ENCODE measurements at regions not wholly inside any gene's neighbourhood (a gene's known extent, or its start where the extent isn't known, plus 50 kb on each side); places are given as distances from the start of the nearest gene placed in this dataset.

- WGBS (ENCODE audit: insufficient coverage) = 85% methylated on average over 8 of the region's 8 CpGs
- Mint-ChIP-seq H3K27me3 (ENCODE audit: low read depth in 3 of 3) (peaks cover 0 to 5% (median 4%) of the 10 kb centered on the region in 3 donors), H3K4me1 (no peaks in the 10 kb centered on the region), H3K36me3 (no peaks in the 10 kb centered on the region), H3K9me3 (peaks cover 0 to 6% (median 2%) of the 10 kb centered on the region in 7 donors), H3K27ac (no peak overlapping the region), H3K4me3 (no peak overlapping the region)
- H3K79me2 ChIP-seq (ENCODE audit: insufficient read depth, low read length) = no peaks in the 10 kb centered on the region
- H4K20me1 ChIP-seq (ENCODE audit: insufficient read depth, low read length) = no peaks in the 10 kb centered on the region
- no peak overlapping the region for H3K27ac ChIP-seq (ENCODE audit: low read depth in 1 of 2, low read length in 2 of 2)
- H3K9ac ChIP-seq (ENCODE audit: insufficient read depth, low read length, poor library complexity, severe bottlenecking) = no peak overlapping the region
- H3K27me3 ChIP-seq (ENCODE audit: control insufficient read depth in 2 of 2, insufficient read depth in 2 of 2, low read length in 2 of 2) = no peaks in the 10 kb centered on the region
- no peak for TF ChIP-seq CTCF (IDR thresholded peaks at IDR 0.05)
- no peaks in the 10 kb centered on the region for H3K36me3 ChIP-seq (replicated peaks in 1 of 2; ENCODE audit: control insufficient read depth in 1 of 2, insufficient read depth in 2 of 2, low read length in 2 of 2)
- H3K9me3 ChIP-seq (replicated peaks in 1 of 2; ENCODE audit: control insufficient read depth in 1 of 2, insufficient read depth in 1 of 2, low read length in 2 of 2) = no peaks in the 10 kb centered on the region
- no peak overlapping the region for H2AFZ ChIP-seq (ENCODE audit: insufficient read depth, low read depth, low read length, poor library complexity, severe bottlenecking)
- H3K4me1 ChIP-seq (ENCODE audit: control insufficient read depth in 1 of 2, insufficient read depth in 2 of 2, low read length in 2 of 2) = no peaks in the 10 kb centered on the region
- H3K4me2 ChIP-seq (replicated peaks; ENCODE audit: extremely low read depth, low read length, poor library complexity, severe bottlenecking) = no peak overlapping the region
- no peak overlapping the region for H3K4me3 ChIP-seq (replicated peaks in 1 of 3; ENCODE audit: low read depth in 2 of 3, low read length in 3 of 3)
- intact Hi-C loops (cut with micrococcal nuclease) = no loop called here
- DNase-seq = no peak
Measured at GRCh38 chr12:114846771-114847170, 162.8 kb upstream of the TBX3 start.

- Histone ChIP-seq H3K4me3 (replicated peaks in 1 of 3; ENCODE audit: low read depth in 2 of 3, low read length in 3 of 3) (no peak overlapping the region), H3K4me2 (replicated peaks; ENCODE audit: extremely low read depth, low read length, poor library complexity, severe bottlenecking) (no peak overlapping the region), H2AFZ (ENCODE audit: insufficient read depth, low read depth, low read length, poor library complexity, severe bottlenecking) (no peak overlapping the region), H3K27ac (ENCODE audit: low read depth in 1 of 2, low read length in 2 of 2) (no peak overlapping the region), H3K9me3 (replicated peaks in 1 of 2; ENCODE audit: control insufficient read depth in 1 of 2, insufficient read depth in 1 of 2, low read length in 2 of 2) (no peaks in the 10 kb centered on the region), H3K79me2 (ENCODE audit: insufficient read depth, low read length) (no peaks in the 10 kb centered on the region), H3K9ac (ENCODE audit: insufficient read depth, low read length, poor library complexity, severe bottlenecking) (no peak overlapping the region), H3K27me3 (ENCODE audit: control insufficient read depth in 2 of 2, insufficient read depth in 2 of 2, low read length in 2 of 2) (no peaks in the 10 kb centered on the region), H3K4me1 (ENCODE audit: control insufficient read depth in 1 of 2, insufficient read depth in 2 of 2, low read length in 2 of 2) (no peaks in the 10 kb centered on the region), H4K20me1 (ENCODE audit: insufficient read depth, low read length) (no peaks in the 10 kb centered on the region), H3K36me3 (replicated peaks in 1 of 2; ENCODE audit: control insufficient read depth in 1 of 2, insufficient read depth in 2 of 2, low read length in 2 of 2) (no peaks in the 10 kb centered on the region)
- no peak for TF ChIP-seq CTCF (IDR thresholded peaks at IDR 0.05)
- Mint-ChIP-seq H3K4me1 (no peaks in the 10 kb centered on the region), H3K4me3 (no peak overlapping the region), H3K36me3 (no peaks in the 10 kb centered on the region), H3K27me3 (ENCODE audit: low read depth in 3 of 3) (peaks cover 0 to 7% (median 0%) of the 10 kb centered on the region in 3 donors), H3K27ac (no peak overlapping the region), H3K9me3 (peaks cover 0 to 10% (median 0%) of the 10 kb centered on the region in 7 donors)
- DNase-seq = no peak
- intact Hi-C loops (cut with micrococcal nuclease) = no loop called here
- 80% methylated on average over 3 of the region's 5 CpGs for WGBS (ENCODE audit: insufficient coverage)
Measured at GRCh38 chr12:114841557-114842251, 157.7 kb upstream of the TBX3 start.
